ENCODE measurements at regions not wholly inside any gene's neighbourhood (a gene's known extent, or its start where the extent isn't known, plus 50 kb on each side); places are given as distances from the start of the nearest gene placed in this dataset.

DNA sequence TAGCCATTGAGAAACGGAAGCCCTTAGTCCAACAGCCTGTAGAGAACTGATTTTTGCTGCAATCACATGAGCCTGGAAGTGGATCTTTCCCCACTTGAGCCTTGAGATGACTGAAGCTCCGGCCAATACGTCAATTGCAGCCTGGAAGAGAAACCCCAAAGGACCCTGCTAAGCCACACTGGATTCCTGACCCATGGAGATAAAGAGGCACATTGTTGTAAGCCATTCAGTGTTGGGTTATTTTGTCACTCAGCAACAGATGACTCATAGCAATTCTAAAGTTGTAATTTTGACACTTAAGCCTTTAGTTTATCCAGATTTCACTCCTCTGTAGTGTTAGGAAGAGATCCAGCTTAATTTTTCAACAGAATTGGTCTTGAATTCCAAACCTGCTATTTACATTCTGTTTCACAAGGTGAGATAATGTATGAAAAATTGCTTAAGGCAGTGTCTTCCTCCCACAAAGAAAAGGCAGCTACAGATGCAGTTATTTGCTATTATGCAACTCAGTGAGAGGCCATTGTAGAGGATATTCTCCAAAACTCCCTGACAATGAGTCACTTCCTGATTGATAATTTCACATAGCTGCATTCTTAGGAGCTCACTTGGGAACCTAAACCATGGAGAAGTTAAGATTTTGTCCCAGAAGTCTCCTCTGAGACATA, 59.4 kb upstream of the TSHZ3 start:
- H3K4me1 ChIP-seq (ENCODE audit: control insufficient read depth, extremely low read depth, insufficient read depth, low read length), result peaks cover 12% of the 10 kb centered on the region
- TF ChIP-seq, protein P1, sequence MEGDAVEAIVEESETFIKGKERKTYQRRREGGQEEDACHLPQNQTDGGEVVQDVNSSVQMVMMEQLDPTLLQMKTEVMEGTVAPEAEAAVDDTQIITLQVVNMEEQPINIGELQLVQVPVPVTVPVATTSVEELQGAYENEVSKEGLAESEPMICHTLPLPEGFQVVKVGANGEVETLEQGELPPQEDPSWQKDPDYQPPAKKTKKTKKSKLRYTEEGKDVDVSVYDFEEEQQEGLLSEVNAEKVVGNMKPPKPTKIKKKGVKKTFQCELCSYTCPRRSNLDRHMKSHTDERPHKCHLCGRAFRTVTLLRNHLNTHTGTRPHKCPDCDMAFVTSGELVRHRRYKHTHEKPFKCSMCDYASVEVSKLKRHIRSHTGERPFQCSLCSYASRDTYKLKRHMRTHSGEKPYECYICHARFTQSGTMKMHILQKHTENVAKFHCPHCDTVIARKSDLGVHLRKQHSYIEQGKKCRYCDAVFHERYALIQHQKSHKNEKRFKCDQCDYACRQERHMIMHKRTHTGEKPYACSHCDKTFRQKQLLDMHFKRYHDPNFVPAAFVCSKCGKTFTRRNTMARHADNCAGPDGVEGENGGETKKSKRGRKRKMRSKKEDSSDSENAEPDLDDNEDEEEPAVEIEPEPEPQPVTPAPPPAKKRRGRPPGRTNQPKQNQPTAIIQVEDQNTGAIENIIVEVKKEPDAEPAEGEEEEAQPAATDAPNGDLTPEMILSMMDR (optimal IDR thresholded peaks at IDR 0.05 in 1 of 3, IDR thresholded peaks at IDR 0.05 in 1 of 3, conservative IDR thresholded peaks at IDR 0.05 in 1 of 3; ENCODE audit: extremely low read depth in 1 of 3, insufficient read depth in 2 of 3, low read length in 3 of 3), result no peak
- TF ChIP-seq EZH2 (IDR thresholded peaks at IDR 0.05; ENCODE audit: low read length), result no peak
- H2AFZ ChIP-seq (ENCODE audit: control insufficient read depth, low read length), result no peak overlapping the region
- H3K27me3 ChIP-seq (ENCODE audit: control insufficient read depth, extremely low read depth, insufficient read depth, low read length), result no peaks in the 10 kb centered on the region
- peak overlapping the region; percentile 31 for H3K4me2 ChIP-seq (ENCODE audit: control insufficient read depth, extremely low read depth, insufficient read depth, low read depth, low read length)
- H3K36me3 ChIP-seq (ENCODE audit: control insufficient read depth in 2 of 2, extremely low read depth in 1 of 2, insufficient read depth in 2 of 2, low read length in 2 of 2), result no peaks in the 10 kb centered on the region
- no peaks in the 10 kb centered on the region for H3K9me1 ChIP-seq (ENCODE audit: control insufficient read depth, extremely low read depth, insufficient read depth, low read length)
- H3K27ac ChIP-seq (ENCODE audit: control insufficient read depth, insufficient read depth, low read length), result peak overlapping the region; percentile 35
- H3K79me2 ChIP-seq (ENCODE audit: control insufficient read depth, insufficient read depth, low read length), result no peaks in the 10 kb centered on the region
- dilution Hi-C loops (cut with MboI; ENCODE audit: extremely low pct_ligation_motif_present, low sequenced_read_pairs), result no loop called here
- no peak overlapping the region for H3K9ac ChIP-seq (ENCODE audit: control insufficient read depth, extremely low read depth, insufficient read depth, low read length)
- H3K4me3 ChIP-seq (ENCODE audit: control insufficient read depth in 2 of 3, extremely low read depth in 1 of 3, insufficient read depth in 2 of 3, low read depth in 1 of 3, low read length in 3 of 3), result no peak overlapping the region
- no peaks in the 10 kb centered on the region for H4K20me1 ChIP-seq (ENCODE audit: control insufficient read depth, extremely low read depth, insufficient read depth, low read length)
- FAIRE-seq (peak; percentile 71), DNase-seq (ENCODE audit: low read depth, low spot score) (peak; percentile 45)
- no peaks in the 10 kb centered on the region for H3K9me3 ChIP-seq (ENCODE audit: control insufficient read depth, low read depth, low read length)

DNA sequence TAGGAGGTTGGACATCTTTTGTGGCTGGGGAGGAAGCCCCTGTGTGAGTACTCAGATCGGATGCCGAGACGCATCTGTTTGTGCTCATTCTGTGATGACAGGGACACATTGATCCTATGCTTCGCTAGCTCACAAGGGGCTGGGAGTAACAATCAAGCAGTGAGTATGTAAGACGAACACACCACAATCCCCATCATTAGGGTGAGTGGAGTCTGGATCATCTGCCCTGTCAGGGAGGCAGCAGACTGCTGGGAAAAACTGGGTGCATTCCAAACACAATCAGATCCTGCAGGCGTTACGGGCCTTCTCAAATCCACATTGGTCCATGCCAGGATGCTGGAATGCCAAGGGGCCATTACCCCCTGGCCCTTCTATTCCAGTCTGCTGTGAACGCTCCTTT, 64.1 kb upstream of the TSHZ3 start:
- Histone ChIP-seq H3K79me2 (ENCODE audit: control insufficient read depth, insufficient read depth, low read length) (no peaks in the 10 kb centered on the region), H3K9me1 (ENCODE audit: control insufficient read depth, extremely low read depth, insufficient read depth, low read length) (no peaks in the 10 kb centered on the region), H4K20me1 (ENCODE audit: control insufficient read depth, extremely low read depth, insufficient read depth, low read length) (no peaks in the 10 kb centered on the region), H3K36me3 (ENCODE audit: control insufficient read depth in 2 of 2, extremely low read depth in 1 of 2, insufficient read depth in 2 of 2, low read length in 2 of 2) (no peaks in the 10 kb centered on the region), H3K4me2 (ENCODE audit: control insufficient read depth, extremely low read depth, insufficient read depth, low read depth, low read length) (no peak overlapping the region), H3K4me3 (ENCODE audit: control insufficient read depth in 2 of 3, extremely low read depth in 1 of 3, insufficient read depth in 2 of 3, low read depth in 1 of 3, low read length in 3 of 3) (no peak overlapping the region), H2AFZ (ENCODE audit: control insufficient read depth, low read length) (no peak overlapping the region), H3K9ac (ENCODE audit: control insufficient read depth, extremely low read depth, insufficient read depth, low read length) (no peak overlapping the region), H3K4me1 (ENCODE audit: control insufficient read depth, extremely low read depth, insufficient read depth, low read length) (peaks cover 11% of the 10 kb centered on the region), H3K27ac (ENCODE audit: control insufficient read depth, insufficient read depth, low read length) (no peak overlapping the region), H3K9me3 (ENCODE audit: control insufficient read depth, low read depth, low read length) (no peaks in the 10 kb centered on the region), H3K27me3 (ENCODE audit: control insufficient read depth, extremely low read depth, insufficient read depth, low read length) (no peaks in the 10 kb centered on the region)
- dilution Hi-C loops (cut with MboI; ENCODE audit: extremely low pct_ligation_motif_present, low sequenced_read_pairs), result no loop called here
- DNase-seq (ENCODE audit: low read depth, low spot score) (no peak), FAIRE-seq (no peak)
- TF ChIP-seq, protein P1 (optimal IDR thresholded peaks at IDR 0.05 in 1 of 3, IDR thresholded peaks at IDR 0.05 in 1 of 3, conservative IDR thresholded peaks at IDR 0.05 in 1 of 3; ENCODE audit: extremely low read depth in 1 of 3, insufficient read depth in 2 of 3, low read length in 3 of 3), result no peak
- no peak for TF ChIP-seq EZH2 (IDR thresholded peaks at IDR 0.05; ENCODE audit: low read length)

Measured in keratinocyte (primary cell).